CD4-positive, alpha-beta T cell (primary cell): ENCODE measurements at regions not wholly inside any gene's neighbourhood (a gene's known extent, or its start where the extent isn't known, plus 50 kb on each side); places are given as distances from the start of the nearest gene placed in this dataset.

Source experiments
- ATAC-seq: fragments of 200-7000 bp; cut with Tn5 transposase; one replicate; pipeline ENCODE4 v1.10.0; 2022; ENCODE audit warnings: mild to moderate bottlenecking; ENCODE audit not compliant: poor library complexity
- CTCF ChIA-PET: fragments of 350-600 bp; sonication (Branson Sonifier 250); formaldehyde crosslinking; loops from one replicate; lab custom pipeline; 2021; ENCODE audit warnings: antibody characterized with exemption, inconsistent platforms; lab: Charles Lee
- POLR2A ChIA-PET: fragments of 350-600 bp; sonication (Branson Sonifier 250); formaldehyde crosslinking; loops from one replicate; lab custom pipeline; 2021; ENCODE audit warnings: antibody characterized with exemption, inconsistent platforms; lab: Charles Lee
- DNase-seq, 14 experiments: peaks; one replicate each; pipeline ENCODE4 v3.0.0-alpha.2; 2013 to 2020; ENCODE audit warnings: mixed read lengths in 2 of 14
- H3K27ac ChIP-seq, 2 donors: one replicate each; pipeline versions ENCODE4 v1.5.1 to v1.7.0; 2013; ENCODE audit warnings: low read length in 2 of 2, low read depth in 1 of 2, mild to moderate bottlenecking in 1 of 2
- H3K27me3 ChIP-seq, 2 experiments: 1 replicate in 1 of 2; 2 replicates in 1 of 2; pipeline versions ENCODE4 v1.6.1 to v1.7.0; 2013; ENCODE audit warnings: low read length in 2 of 2, control low read depth in 1 of 2, mild to moderate bottlenecking in 1 of 2, moderate library complexity in 1 of 2; ENCODE audit not compliant: insufficient read depth in 2 of 2, control insufficient read depth in 1 of 2
- H3K36me3 ChIP-seq: one replicate; pipeline ENCODE4 v1.6.1; 2013; ENCODE audit warnings: low read length, control low read depth; ENCODE audit not compliant: insufficient read depth
- H3K4me1 ChIP-seq: one replicate; pipeline ENCODE4 v1.6.1; 2013; ENCODE audit warnings: low read length, control low read depth; ENCODE audit not compliant: insufficient read depth
- H3K4me3 ChIP-seq: one replicate; pipeline ENCODE4 v1.5.1; 2013; ENCODE audit warnings: mild to moderate bottlenecking, low read length, moderate library complexity
- H3K9me3 ChIP-seq, 2 experiments: 1 replicate in 1 of 2; 2 replicates in 1 of 2; pipeline versions ENCODE4 v1.6.1 to v1.7.0; 2013; ENCODE audit warnings: low read length in 2 of 2, mild to moderate bottlenecking in 2 of 2, control low read depth in 1 of 2, moderate library complexity in 1 of 2; ENCODE audit not compliant: control insufficient read depth in 1 of 2, insufficient read depth in 1 of 2
- H3K27ac Mint-ChIP-seq: one replicate; pipeline ENCODE4 v1.8.0; 2020; ENCODE audit warnings: mixed read lengths
- H3K27me3 Mint-ChIP-seq: one replicate; pipeline ENCODE4 v1.8.0; 2021; ENCODE audit warnings: mixed read lengths
- H3K36me3 Mint-ChIP-seq: one replicate; pipeline ENCODE4 v1.8.0; 2021; ENCODE audit warnings: low read depth, mixed read lengths
- H3K4me1 Mint-ChIP-seq: one replicate; pipeline ENCODE4 v1.8.0; 2021; ENCODE audit warnings: low read depth, mixed read lengths
- H3K4me3 Mint-ChIP-seq: one replicate; pipeline ENCODE4 v1.8.0; 2020; ENCODE audit warnings: mild to moderate bottlenecking, mixed read lengths
- H3K9me3 Mint-ChIP-seq: one replicate; pipeline ENCODE4 v1.8.0; 2020; ENCODE audit warnings: mixed read lengths
- intact Hi-C, 2 experiments: fragments of 100-400 bp; cut with DNase I in 1 of 2; cut with micrococcal nuclease in 1 of 2; formaldehyde crosslinking; loops; one replicate each; pipeline versions ENCODE4 v1.15.1 to v1.9.0; 2023 to 2025; cut with DNase I, micrococcal nuclease
- TF ChIP-seq, protein P1 (sequence below): fragments of 200-600 bp; IDR thresholded peaks from one replicate; pipeline ENCODE4 v1.8.0; 2022; ENCODE audit warnings: antibody characterized with exemption, mild to moderate bottlenecking

DNA sequence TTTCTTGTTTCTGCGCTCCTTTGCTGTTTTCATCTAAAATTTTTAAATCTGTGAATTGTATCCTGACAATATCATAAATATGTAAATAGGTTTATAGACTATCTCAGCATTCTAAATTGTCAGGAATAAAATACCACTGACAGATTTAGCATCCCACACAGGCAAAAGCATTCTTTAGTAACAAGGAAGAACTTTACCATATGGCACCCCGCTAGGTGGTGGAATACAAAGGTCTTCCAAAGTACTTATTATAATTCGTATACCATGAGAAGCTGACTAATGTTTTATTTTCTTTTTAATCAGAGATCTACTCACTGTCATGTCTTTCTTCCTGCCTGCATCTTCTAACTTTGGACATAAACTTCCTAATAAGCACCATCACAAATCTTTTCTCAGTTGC is 328.8 kb upstream of the NOVA1 start:
- Histone ChIP-seq H3K27ac (no peak overlapping the region), H3K27me3 (no peaks in the 10 kb centered on the region), H3K4me1 (no peaks in the 10 kb centered on the region), H3K36me3 (no peaks in the 10 kb centered on the region), H3K4me3 (no peak overlapping the region), H3K9me3 (peaks cover 2 to 4% of the 10 kb centered on the region in 2 experiments)
- Mint-ChIP-seq H3K36me3 (no peaks in the 10 kb centered on the region), H3K27ac (no peak overlapping the region), H3K27me3 (no peaks in the 10 kb centered on the region), H3K4me3 (no peak overlapping the region), H3K4me1 (no peaks in the 10 kb centered on the region), H3K9me3 (peaks cover 3% of the 10 kb centered on the region)
- ChIA-PET CTCF (interaction anchor here (0.5 kb wide), 1 partner anchor 1664 kb away, joined by 3 read pairs; no protein-coding TSS in a partner anchor), POLR2A (no interaction called here)
- intact Hi-C loops, result no loop called here
- no peak for DNase-seq
- no peak for ATAC-seq
- TF ChIP-seq, protein P1, sequence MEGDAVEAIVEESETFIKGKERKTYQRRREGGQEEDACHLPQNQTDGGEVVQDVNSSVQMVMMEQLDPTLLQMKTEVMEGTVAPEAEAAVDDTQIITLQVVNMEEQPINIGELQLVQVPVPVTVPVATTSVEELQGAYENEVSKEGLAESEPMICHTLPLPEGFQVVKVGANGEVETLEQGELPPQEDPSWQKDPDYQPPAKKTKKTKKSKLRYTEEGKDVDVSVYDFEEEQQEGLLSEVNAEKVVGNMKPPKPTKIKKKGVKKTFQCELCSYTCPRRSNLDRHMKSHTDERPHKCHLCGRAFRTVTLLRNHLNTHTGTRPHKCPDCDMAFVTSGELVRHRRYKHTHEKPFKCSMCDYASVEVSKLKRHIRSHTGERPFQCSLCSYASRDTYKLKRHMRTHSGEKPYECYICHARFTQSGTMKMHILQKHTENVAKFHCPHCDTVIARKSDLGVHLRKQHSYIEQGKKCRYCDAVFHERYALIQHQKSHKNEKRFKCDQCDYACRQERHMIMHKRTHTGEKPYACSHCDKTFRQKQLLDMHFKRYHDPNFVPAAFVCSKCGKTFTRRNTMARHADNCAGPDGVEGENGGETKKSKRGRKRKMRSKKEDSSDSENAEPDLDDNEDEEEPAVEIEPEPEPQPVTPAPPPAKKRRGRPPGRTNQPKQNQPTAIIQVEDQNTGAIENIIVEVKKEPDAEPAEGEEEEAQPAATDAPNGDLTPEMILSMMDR, result no peak

DNA sequence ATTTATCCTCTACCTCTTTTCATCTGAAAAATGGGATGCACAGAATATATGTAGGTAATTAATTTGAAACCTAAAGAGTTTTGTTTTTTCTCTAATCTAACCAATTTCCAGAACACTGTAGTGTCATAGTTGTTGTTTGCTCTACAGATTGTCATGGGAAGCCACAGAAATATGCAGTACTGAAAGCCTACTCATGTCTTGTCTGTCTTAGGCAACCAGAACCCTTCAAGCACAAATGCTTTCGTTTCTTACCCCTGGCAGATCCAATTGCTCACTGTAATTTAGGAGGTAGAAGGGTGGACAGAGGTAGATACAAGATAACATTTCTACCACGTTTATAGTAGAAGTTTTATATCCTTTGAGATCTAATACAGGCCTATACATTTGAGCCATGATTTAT is 330.2 kb upstream of the NOVA1 start:
- Mint-ChIP-seq H3K36me3 (no peaks in the 10 kb centered on the region), H3K4me1 (no peaks in the 10 kb centered on the region), H3K27me3 (no peaks in the 10 kb centered on the region), H3K4me3 (no peak overlapping the region), H3K9me3 (peaks cover 9% of the 10 kb centered on the region), H3K27ac (no peak overlapping the region)
- ChIA-PET CTCF (no interaction called here), POLR2A (no interaction called here)
- DNase-seq (no peak), ATAC-seq (no peak)
- intact Hi-C loops, result no loop called here
- no peaks in the 10 kb centered on the region for H3K4me1 ChIP-seq
- H3K4me3 ChIP-seq, result no peak overlapping the region
- TF ChIP-seq, protein P1, result no peak
- no peaks in the 10 kb centered on the region for H3K27me3 ChIP-seq
- peaks cover 4 to 6% of the 10 kb centered on the region in 2 experiments for H3K9me3 ChIP-seq
- no peak overlapping the region for H3K27ac ChIP-seq
- H3K36me3 ChIP-seq, result no peaks in the 10 kb centered on the region

DNA sequence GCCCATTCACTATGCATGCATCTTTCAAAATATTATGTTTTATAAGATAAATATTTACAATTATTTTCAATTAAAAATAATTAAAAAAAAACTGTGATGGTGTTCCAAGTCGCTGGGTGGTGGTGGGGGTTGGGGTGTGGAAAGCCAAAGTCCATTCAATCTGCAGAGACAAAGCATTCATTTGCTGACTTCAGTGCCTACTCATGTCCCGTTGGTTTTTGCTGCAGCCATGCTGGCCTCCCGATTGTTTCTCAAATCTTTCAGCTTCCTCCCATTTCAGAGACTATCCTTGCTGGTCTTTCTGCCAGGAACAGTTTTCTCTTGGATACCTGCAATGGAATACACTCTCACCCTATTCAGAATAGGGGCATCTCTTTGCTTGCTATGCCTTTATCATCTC is 331.5 kb upstream of the NOVA1 start:
- no peaks in the 10 kb centered on the region for H3K36me3 Mint-ChIP-seq
- DNase-seq, result no peak
- no peak overlapping the region for H3K4me3 Mint-ChIP-seq
- H3K4me1 Mint-ChIP-seq, result no peaks in the 10 kb centered on the region
- no peaks in the 10 kb centered on the region for H3K36me3 ChIP-seq
- ATAC-seq, result no peak
- no peak overlapping the region for H3K4me3 ChIP-seq
- TF ChIP-seq, protein P1, result no peak
- H3K27ac ChIP-seq, result no peak overlapping the region
- ChIA-PET POLR2A (no interaction called here), CTCF (no interaction called here)
- H3K27ac Mint-ChIP-seq, result no peak overlapping the region
- intact Hi-C loops, result no loop called here
- H3K27me3 Mint-ChIP-seq, result no peaks in the 10 kb centered on the region
- H3K4me1 ChIP-seq, result no peaks in the 10 kb centered on the region
- no peaks in the 10 kb centered on the region for H3K27me3 ChIP-seq
- peaks cover 13% of the 10 kb centered on the region for H3K9me3 Mint-ChIP-seq
- peaks cover 4 to 6% of the 10 kb centered on the region in 2 experiments for H3K9me3 ChIP-seq
